ENCODE measurements at regions not wholly inside any gene's neighbourhood (a gene's known extent, or its start where the extent isn't known, plus 50 kb on each side); places are given as distances from the start of the nearest gene placed in this dataset.

DNA sequence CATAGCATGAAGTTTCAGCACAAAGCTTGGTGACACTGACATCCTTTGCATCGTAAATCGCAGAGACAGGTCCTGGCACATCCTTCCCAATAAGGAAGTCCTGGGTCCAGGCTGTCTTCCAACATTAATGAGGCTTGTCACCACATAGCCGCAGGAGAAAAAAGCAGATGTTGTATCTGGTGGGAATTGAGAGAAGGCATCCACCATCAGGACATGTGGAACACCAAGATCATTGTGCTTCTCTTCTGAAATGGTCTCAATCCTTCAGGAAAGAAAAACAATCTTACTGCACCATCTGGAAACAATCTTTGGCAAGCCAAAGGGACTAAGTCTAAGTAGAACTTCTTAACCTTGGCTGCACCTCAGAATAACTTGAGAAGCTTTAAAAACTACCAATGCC, 119.0 kb upstream of the ARHGAP28 start:
- H3K9me3 ChIP-seq (ENCODE audit: low read length): no peaks in the 10 kb centered on the region
- DNase-seq (ENCODE audit: low spot score) (no peak), ATAC-seq (no peak), FAIRE-seq (no peak)
- H4K20me1 ChIP-seq (ENCODE audit: insufficient read depth, low read length): no peaks in the 10 kb centered on the region
- no peaks in the 10 kb centered on the region for H3K4me1 ChIP-seq (ENCODE audit: insufficient read depth, low read length)
- intact Hi-C loops (cut with micrococcal nuclease; ENCODE audit: unreplicated experiment) (no loop called here), in situ Hi-C loops (cut with HindIII; ENCODE audit: extremely low pct_ligation_motif_present, low pct_unique_long_range_greater_than_20kb) (no loop called here)
- BruUV-seq (replicated peaks): no TSS peak
- H3K79me2 ChIP-seq (ENCODE audit: insufficient read depth, low read length): no peaks in the 10 kb centered on the region
- no peak overlapping the region for H3K4me3 ChIP-seq (replicated peaks in 1 of 3; ENCODE audit: insufficient read depth in 1 of 3, low read depth in 2 of 3, low read length in 3 of 3)
- H3K4me2 ChIP-seq (ENCODE audit: low read depth, low read length): no peak overlapping the region
- POLR2A ChIA-PET: no interaction called here
- no peak for TF ChIP-seq ZBTB39 (CRISPR knock-in tag; IDR thresholded peaks at IDR 0.05)
- TF ChIP-seq ZNF839 (CRISPR knock-in tag; IDR thresholded peaks at IDR 0.05; ENCODE audit: borderline replicate concordance): no peak
- TF ChIP-seq HOXD1 (CRISPR knock-in tag; IDR thresholded peaks at IDR 0.05): no peak
- TF ChIP-seq ZFP36 (IDR thresholded peaks at IDR 0.05; ENCODE audit: borderline replicate concordance, low read depth, low read length, partially characterized antibody): no peak
- TF ChIP-seq CTCF (CRISPR knock-in tag; IDR thresholded peaks at IDR 0.05): no peak
- no peak for TF ChIP-seq IRF2 (CRISPR knock-in tag; IDR thresholded peaks at IDR 0.05)
- no peak for TF ChIP-seq STAT6 (CRISPR knock-in tag; IDR thresholded peaks at IDR 0.05; ENCODE audit: borderline replicate concordance)
- no peak for TF ChIP-seq SOX13 (IDR thresholded peaks at IDR 0.05)
- no peak for TF ChIP-seq SOX13 (CRISPR knock-in tag; conservative IDR thresholded peaks at IDR 0.05 in 1 of 2, IDR thresholded peaks at IDR 0.05 in 1 of 2)
- no peaks in the 10 kb centered on the region; a peak in 1 of 5 replicates for H3K27me3 ChIP-seq (ENCODE audit: control insufficient read depth in 1 of 2, insufficient read depth in 2 of 2, low read length in 2 of 2)
- H3K9ac ChIP-seq (ENCODE audit: insufficient read depth, low read depth, low read length): no peak overlapping the region
- WGBS (ENCODE audit: low lambda C conversion rate): 25% methylated on average over 3 of the region's 3 CpGs
- H3K27ac ChIP-seq (ENCODE audit: extremely low read length, insufficient read depth, low read length): no peak overlapping the region
- H3K36me3 ChIP-seq (replicated peaks in 1 of 2; ENCODE audit: control insufficient read depth in 1 of 2, insufficient read depth in 2 of 2, low read length in 2 of 2): no peaks in the 10 kb centered on the region
- H2AFZ ChIP-seq (ENCODE audit: low read length): no peak overlapping the region
- CTCF ChIA-PET (ENCODE audit: low intra/inter-chr PET ratio, low total read pairs): no interaction called here
